Suprapubic skin (tissue), 4 donors: ENCODE measurements at regions not wholly inside any gene's neighbourhood (a gene's known extent, or its start where the extent isn't known, plus 50 kb on each side); places are given as distances from the start of the nearest gene placed in this dataset.

Source experiments
- EP300 ChIP-seq: sonication (generic); formaldehyde crosslinking; IDR thresholded peaks from one replicate; pipeline ENCODE4 v1.6.1; 2017; ENCODE audit warnings: antibody characterized with exemption
- POLR2A ChIP-seq, 2 donors: fragments of 450-650 bp; IDR thresholded peaks; one replicate each; pipeline ENCODE4 v1.6.1; 2017; ENCODE audit warnings: antibody characterized with exemption in 2 of 2, mild to moderate bottlenecking in 2 of 2, moderate library complexity in 2 of 2
- POLR2AphosphoS5 ChIP-seq, 3 donors: sonication (generic); formaldehyde crosslinking; IDR thresholded peaks; one replicate each; pipeline ENCODE4 v1.6.1; 2017; ENCODE audit warnings: antibody characterized with exemption in 3 of 3
- TF ChIP-seq, protein P1 (sequence below), 2 donors: fragments of 200-600 bp in 1 of 2; fragments of 450-650 bp in 1 of 2; sonication (generic) in 1 of 2; IDR thresholded peaks; one replicate each; pipeline ENCODE4 v1.5.1; 2016 to 2019; ENCODE audit warnings: antibody characterized with exemption in 2 of 2, mild to moderate bottlenecking in 1 of 2, moderate library complexity in 1 of 2

DNA sequence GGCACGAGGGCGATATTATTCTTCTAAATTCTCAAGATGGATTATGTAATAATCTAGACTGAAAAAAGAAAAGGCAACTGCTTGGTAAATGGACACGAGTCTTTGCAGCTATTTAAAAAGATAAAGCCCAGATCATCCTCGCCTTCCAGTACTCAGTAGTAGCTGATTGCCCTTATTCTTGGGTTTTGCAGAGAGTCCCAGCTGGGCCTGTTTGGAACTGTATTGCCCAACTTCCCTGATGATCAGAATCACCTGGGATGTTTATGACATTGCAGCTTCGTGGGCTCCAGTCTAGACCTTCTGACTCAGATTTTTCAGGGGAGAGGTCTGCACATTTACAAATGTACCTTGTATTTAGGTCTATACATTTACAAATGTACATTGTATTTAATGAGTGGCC, 213.5 kb downstream of the RAB11FIP4 start:
- TF ChIP-seq POLR2A (IDR thresholded peaks at IDR 0.05): no peak
- TF ChIP-seq POLR2AphosphoS5 (IDR thresholded peaks at IDR 0.05): no peak
- no peak for TF ChIP-seq EP300
- TF ChIP-seq, protein P1, sequence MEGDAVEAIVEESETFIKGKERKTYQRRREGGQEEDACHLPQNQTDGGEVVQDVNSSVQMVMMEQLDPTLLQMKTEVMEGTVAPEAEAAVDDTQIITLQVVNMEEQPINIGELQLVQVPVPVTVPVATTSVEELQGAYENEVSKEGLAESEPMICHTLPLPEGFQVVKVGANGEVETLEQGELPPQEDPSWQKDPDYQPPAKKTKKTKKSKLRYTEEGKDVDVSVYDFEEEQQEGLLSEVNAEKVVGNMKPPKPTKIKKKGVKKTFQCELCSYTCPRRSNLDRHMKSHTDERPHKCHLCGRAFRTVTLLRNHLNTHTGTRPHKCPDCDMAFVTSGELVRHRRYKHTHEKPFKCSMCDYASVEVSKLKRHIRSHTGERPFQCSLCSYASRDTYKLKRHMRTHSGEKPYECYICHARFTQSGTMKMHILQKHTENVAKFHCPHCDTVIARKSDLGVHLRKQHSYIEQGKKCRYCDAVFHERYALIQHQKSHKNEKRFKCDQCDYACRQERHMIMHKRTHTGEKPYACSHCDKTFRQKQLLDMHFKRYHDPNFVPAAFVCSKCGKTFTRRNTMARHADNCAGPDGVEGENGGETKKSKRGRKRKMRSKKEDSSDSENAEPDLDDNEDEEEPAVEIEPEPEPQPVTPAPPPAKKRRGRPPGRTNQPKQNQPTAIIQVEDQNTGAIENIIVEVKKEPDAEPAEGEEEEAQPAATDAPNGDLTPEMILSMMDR (IDR thresholded peaks at IDR 0.05): no peak
